HG03108 (cell line): ENCODE measurements at regions not wholly inside any gene's neighbourhood (a gene's known extent, or its start where the extent isn't known, plus 50 kb on each side); places are given as distances from the start of the nearest gene placed in this dataset.

Experiments used
- ATAC-seq: cut with Tn5 transposase; IDR thresholded peaks from one replicate; pipeline ENCODE4 v1.9.1; 2021; ENCODE audit warnings: moderate library complexity; ENCODE audit not compliant: unreplicated experiment

DNA sequence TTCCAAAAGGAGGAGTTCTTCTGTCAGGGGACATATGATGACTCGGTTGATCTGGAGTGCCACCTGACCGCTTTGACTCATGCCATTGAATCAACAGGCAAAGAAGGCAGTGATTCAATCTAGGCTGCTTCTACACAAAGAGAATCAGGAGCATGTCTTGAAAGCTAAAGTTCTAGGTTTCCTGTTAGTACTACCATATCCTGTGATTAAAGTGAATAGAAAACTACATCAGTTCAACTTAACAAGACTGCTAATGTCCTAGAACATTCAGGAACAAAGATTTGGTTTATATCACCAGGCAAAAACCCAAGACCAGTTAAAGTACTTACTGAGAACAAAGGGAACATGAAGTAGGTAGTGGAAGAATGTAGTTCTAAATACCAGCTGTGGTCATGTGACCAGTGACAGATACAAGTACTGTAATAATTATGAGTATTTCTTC is 216.8 kb upstream of the SGK1 start:
- no peak for ATAC-seq

DNA sequence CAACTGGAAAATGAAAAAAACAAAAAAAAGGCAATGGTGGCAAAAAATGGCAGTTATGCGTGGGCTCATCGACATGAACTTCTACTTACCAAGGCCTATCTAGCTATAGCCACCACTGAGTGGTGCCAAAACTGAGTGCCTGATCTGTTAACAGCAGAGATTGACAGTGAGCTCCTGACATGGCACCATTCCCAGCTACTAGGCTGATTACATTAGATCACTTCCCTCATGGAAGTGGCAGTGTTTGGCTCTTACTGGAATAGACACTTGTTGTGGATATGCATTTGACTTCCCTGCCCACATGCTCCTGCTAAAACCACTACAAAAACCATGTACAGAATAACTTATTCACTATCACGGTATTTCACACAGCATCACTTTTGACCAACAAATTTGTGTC is 216.1 kb upstream of the SGK1 start:
- ATAC-seq, result no peak

DNA sequence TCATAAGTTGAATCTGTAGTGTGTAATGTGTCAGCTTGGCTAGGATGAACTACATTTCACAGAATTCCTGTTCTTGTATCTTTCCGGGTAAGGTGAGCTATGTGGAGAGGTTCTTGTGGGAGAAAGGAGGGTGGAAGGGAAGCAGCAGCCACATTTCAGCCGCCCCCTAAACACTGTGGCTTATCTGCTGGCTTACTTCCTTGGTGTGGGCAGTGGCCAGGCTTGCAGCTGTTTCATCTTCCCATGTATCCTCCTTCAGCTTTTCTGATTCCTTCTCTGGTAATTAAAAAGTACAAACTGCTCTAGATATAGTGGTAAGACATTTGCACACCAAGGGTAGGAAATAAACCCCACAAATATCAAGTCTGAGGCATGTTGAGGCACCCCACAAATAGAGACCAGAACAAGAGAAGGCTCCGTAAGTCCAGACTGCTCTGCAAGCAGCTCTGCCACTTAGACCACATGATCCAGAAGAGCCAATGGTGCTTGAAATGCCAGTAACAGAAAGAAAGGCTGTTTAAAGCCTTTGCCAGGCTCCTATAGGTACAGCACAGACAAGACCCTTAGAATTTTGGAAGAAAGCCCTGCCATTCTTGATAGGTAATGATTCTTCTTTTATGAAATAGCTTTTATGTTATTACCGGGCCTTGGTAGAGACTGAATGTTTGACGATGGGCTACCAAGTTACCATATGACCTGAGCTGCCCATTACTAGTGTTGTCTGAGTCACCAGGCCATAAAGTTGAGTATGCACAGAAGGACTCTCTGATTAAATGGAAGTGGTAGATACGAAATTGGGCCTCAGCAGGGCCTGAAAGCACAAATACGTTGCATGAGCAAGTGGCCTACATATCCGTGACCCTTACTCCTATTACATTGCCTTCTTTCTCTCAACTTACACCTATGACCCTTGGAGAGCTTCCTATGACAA is 215.0 kb upstream of the SGK1 start:
- ATAC-seq, result no peak

DNA sequence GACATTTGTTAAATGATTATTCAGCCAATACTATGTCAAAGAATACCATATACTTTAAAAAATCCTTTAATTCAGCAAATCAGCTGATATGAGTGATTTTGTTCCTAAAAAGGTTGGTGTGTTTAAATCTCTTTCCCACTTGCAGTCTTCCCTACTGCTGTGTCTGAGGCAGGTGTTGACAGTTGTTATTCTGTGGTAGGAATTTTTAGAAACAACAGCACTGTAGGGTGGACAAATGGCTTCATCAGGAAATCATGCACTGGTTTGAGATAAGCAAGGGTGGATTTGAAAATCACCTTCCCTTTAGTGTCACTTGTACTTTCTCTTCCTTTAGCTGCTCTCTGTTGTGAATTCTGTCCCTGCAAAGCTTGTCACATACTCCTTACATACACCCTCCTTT is 213.7 kb upstream of the SGK1 start:
- ATAC-seq, result no peak

DNA sequence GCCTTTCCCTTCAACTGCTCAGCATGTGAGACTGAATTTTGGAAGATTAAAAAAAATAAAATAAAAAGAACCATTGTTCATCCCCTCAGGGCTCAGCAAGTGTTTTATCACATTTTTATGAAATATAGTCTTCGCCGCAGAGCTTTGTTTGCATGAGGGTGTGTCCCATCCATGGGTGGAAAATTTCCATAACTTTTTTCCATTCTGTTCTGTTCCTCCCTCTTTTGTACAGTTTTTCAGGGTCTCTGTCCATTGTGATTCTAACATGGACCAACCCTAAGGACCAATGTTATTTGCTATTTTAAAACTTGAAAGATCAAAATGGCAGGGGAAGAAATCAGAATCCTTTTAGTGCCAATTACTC is 213.3 kb upstream of the SGK1 start:
- no peak for ATAC-seq

DNA sequence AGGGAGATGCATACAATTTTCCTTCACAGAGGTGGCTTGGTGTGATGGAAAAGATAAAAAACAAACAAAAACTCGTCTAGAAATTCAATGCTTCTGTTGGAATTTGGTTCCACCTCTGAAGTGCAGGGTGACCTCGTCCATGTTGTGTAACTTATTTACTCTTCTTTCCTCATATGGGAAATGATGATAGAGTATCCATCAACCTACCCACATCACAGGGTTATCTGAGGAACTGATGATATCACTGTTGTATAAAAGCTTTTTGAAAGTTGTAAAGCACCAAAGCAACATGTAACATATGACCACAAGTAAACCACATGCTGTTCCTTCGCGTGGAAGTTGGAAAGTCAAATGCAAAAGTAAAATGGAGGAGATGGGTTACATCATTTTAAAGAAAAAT is 212.0 kb upstream of the SGK1 start:
- ATAC-seq, result no peak

DNA sequence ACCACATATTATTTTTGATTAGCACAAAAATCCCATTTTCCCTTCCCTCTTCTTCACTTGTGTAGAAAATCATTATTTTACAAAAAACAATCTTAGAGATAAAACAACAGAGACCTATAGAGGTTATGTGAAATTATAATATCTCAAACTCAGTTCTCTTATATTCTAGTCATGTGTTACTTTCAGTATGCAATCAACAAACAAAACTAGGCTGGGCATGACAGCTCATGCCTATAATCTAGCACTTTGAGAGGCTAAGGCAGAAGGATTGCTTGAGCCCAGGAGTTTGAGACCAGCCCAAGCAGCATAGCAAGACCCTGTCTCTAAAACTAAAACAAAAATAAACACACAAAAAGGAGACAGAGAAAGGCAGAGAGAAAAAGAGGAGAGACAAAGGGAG is 211.4 kb upstream of the SGK1 start:
- no peak for ATAC-seq

DNA sequence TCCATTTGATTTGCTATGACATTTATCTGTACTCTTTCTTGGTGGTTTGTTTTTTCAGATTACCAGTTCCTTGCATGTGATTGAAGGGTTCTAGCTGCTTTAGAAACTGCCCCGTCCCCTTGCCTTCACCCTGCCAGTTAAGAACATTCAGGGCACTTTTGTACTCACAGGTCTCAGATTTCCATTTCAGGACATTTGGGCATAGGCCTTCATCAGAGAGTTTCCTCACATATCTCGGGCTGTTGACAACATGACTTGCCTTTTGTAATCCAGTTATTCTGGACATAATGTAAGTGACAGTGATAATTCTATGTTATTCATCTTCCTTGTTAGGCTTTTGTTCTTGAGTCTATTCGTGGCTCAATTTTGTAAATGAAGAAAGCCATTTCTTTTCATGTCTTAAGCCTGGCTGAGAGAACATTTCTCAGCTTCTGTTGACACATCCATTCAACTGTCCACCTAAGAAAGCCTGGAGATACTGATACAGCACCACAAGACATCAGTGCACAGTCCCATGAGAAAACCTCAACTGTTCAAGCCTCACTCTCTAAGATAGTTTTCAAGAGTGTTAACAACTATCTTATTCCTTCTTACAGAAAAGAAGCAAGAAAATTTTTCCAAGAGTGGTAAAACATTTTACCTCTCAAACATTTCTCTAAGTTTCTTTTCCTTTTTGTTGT is 209.3 kb upstream of the SGK1 start:
- ATAC-seq, result no peak

DNA sequence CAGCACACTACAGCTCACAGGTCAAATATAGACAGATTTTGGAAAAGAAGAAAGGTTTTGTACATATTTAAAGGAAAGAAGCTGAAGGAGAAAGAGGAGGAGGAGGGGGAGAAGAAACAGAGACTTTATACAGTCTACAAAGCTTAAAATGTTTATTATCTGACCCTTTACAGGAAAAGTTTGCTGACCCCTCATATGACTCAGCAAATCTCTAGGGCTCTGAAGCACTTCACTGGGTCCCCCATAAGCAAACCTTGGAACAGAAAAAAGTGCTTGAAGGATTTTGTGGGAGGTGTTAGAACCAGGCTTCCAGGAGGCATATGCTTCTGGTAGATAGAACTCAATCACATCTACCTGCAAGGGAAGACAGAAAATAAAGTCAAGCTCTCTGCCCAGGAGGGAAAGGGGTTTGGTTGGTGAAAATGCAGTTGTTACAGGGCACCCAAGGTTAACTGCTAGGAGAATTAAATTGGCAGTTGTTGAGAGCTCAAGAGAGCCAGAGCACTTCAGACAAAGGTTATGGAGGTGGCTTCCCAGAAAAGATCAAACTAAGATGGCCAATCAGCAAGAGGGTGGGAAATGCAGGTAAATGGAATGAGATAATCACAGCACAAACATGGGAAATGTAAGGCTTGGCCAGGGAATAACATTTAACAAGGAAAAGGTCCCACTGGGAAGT is 207.4 kb upstream of the SGK1 start:
- no peak for ATAC-seq

DNA sequence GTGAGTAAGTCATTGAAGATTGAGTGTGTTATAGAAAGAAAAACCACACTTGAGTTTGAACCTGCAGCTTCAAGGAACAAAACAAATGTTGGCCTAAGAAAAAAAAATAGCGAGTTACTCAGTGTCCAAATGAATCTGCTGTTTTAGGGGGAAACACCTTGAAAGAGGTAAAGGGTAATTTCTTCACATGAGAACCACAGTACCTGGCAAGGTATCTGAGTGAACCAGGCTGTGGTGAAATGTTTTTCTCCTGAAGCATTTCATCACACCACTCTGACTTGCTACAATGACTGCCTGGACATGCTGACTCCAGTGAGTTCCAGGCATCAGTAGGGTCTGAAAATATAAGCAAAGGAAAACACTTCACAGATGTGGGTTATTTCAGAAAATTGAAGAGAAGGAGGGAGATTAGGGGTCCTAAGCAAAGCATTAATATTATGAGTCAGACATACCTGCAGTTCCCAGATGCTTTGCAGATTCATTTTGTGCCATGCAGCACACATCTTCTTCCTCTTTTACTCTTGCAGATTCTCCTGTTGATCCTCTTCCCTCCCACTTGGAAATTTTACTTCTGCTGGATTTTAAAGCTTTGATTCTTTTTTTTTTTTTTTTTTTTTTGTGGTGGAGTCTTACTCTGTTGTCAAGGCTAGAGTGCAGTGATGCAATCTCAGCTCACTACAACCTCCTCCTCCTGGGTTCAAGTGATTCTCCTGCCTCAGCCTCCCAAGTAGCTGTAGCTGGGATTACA is 206.2 kb upstream of the SGK1 start:
- ATAC-seq, result no peak

DNA sequence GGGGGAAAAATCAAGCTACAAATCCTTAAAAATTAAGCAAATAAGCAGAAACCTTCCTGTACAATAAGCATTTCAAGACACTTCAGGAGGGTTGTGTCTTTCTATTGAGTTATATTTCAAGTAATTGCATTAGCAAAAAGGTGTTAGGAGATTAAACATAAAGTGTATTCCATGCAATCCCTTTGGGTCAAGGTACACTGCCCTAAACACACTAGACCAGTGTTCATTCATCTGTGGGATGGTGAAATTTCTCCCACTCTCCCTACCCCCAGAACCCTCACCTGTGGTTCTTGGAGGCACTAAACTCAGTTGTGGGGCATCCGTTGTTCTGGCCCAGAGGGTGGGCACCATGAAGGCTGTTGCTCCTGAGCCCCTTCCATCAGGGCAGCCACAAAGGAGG is 205.1 kb upstream of the SGK1 start:
- ATAC-seq, result no peak

DNA sequence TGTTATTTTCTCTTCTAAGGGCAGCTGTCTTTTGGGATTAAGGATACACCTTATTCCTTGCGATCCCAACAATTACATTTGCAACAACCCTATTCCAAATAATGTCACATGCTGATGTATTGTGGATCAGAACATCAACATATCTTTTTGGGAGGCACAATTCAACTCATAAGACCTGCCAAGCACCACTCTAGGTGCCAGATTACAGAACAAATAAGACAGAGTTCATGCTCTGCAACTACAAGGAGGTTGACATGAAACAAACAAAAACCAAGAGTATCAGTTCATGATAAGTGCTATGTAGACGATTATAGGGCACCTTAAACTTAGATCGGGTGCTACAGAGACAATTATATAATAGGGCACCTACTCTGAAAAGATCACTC is 203.2 kb upstream of the SGK1 start:
- no peak for ATAC-seq

DNA sequence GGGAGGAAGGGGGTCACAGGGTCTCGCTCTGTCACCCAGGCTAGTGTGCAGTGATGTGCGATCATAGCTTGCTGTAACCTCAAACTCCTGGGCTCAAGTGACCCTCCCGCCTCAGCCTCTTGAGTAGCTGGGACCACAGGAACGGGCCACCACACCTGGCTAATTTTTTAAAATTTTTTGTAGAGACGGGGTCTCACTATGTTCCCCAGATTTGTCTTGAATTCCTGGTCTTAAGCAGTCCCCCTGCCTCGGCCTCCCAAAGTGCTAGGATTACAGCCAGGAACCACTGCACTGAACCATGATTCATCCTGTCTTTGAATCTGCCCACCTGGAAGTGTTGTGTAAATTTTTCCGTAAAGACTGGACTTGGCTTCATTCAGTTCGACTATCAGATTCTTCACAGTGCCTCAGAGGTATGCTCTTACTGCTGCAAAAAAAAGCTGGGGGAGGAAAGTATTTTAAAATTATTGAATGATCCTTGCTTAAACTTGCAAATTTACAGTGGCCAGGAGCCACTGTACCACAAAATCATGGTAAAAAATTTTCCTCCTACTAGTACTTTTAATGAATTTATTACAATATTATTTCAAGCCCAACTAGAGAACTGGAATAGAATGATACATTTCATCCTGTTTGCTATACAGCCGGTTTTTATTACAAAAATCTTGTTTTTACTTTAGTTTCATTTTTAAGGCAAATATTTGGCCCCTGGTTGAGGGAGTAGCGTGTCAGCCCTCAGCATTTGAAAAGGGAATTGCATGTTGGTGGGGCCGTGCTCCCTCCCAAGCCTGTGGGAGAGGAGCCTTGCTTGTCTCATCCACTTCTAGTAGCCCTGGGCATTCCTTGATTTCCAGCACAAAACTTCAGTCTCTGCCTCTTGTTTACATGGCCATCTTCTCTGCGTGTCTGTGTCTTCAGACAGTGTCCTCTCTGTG is 202.5 kb upstream of the SGK1 start:
- ATAC-seq, result no peak

DNA sequence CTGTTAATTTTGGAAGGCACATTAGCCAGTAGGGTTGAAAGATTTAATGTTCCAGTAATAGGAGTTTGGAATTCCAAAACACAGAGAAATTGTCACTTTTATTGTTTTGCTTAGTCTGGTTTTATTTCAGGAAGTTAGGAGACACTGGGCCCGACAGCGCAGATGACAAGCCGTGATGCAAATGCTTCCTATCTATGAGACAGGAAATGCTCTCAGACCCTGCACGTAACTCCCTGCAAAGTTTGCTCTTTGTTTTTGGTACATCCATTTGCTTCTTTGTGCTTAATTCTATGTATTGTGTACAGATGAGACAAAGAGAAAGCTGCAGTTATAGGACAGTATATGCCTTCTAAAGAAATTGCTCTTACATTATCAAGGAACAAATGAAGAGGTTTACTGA is 201.6 kb upstream of the SGK1 start:
- ATAC-seq, result no peak

DNA sequence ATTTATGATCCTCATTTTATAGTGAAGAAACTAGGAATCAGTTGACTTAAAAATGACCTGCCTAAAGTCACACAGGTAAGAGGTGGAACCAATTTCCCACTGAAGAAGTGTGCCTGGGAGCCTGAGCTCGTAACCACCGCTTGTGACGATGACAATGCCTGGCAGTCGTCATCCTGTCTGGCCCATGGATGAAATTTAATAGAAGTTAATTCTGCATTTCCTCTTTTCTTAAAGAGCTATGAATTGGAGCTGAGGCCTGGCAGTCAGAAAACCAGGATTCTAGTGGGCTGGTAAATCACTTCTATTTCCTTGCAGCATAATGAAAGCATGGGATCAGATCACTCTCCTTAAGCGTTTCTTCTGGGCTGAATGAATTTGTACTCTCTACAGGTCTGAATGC is 200.0 kb upstream of the SGK1 start:
- no peak for ATAC-seq

DNA sequence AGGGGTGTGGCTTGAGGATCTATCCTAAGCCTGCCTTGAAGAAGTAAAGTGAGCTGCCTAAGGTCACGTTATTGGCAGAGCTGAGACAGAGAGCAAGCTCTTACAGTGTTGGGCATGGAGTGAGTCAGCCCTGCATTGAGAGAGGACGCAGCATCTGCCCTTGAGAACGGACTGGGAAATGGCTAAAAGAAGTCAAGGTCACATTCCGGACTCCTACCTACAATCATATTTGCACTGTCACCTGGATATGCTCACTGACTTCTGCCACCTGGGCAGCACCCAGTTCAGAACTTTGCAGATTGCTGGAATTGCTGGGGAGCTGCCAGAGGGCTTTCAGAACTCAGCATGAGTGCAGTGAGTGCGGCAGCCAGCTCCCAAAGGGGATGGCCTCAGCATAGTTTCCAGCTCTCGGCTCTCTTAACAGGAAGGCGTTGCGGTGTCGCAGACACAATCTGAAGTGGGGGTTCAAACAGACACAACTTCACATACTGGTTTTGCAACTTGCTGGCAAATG is 199.3 kb upstream of the SGK1 start:
- ATAC-seq, result no peak

DNA sequence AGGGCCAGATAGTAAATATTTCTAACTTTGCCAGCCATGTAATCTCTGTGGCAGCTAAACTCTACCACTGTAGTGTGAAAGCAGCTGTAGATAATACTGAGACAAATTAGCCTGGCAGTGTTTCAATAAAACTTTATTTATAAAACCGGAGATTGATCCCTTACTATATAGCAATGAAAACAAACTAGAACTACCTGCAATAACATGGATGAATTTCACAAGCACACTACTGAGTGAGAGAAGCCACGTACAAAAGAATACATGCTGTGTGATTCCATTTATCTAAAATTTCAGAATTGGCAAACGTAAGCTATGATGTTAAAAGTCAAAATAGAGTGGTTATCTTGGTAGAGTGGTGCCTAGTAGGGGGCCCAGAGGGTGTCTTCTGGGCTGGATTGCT is 198.7 kb upstream of the SGK1 start:
- ATAC-seq, result no peak

DNA sequence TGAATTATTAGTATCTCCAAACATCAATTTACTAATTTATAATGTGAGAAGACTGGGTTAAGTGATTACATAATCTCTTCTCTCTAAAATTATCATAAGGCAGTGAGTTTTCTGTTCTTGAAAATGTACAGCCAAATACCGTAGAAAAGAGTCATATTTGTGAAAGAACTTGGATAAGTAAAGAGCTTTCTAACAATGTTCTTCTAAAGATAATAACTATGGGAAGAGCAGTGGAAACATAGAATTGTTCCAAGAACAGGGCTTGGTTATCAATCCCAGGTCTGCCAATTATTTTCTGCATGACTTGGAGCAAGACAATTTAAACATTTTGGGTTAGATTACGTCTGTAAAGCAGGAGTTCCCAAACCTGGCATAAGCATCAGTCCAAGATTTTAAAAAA is 198.1 kb upstream of the SGK1 start:
- ATAC-seq, result no peak

DNA sequence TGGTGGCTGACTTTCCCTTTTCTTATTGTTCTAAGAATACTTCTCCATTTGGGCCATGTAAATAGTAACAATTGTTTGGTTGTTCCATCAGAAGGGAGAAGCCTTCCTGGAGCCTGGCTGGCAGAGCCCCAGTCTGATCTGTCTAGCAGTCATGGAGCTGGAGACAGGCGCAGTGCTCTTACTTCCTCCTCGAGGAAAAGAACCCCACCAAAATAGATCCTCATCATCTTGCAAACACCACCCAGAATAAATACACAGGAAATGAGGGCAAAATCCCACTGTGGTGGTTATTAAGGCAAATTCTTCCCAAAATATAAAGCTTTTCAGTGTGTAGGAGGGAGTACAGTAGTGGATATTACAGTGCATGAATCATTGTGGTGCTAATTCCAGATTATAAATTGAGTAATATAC is 195.1 kb upstream of the SGK1 start:
- ATAC-seq, result no peak
